ENCODE measurements at regions not wholly inside any gene's neighbourhood (a gene's known extent, or its start where the extent isn't known, plus 50 kb on each side); places are given as distances from the start of the nearest gene placed in this dataset.

- Mint-ChIP-seq H3K36me3 (ENCODE audit: low read depth, unreplicated experiment) (no peaks in the 10 kb centered on the region), H3K9me3 (ENCODE audit: unreplicated experiment) (no peaks in the 10 kb centered on the region), H3K27me3 (ENCODE audit: unreplicated experiment) (no peaks in the 10 kb centered on the region), H3K27ac (ENCODE audit: unreplicated experiment) (no peak overlapping the region), H3K4me1 (ENCODE audit: unreplicated experiment) (peaks cover 15% of the 10 kb centered on the region), H3K4me3 (ENCODE audit: unreplicated experiment) (no peak overlapping the region)
- no peak for DNase-seq (ENCODE audit: low spot score)
- TF ChIP-seq, protein P1, sequence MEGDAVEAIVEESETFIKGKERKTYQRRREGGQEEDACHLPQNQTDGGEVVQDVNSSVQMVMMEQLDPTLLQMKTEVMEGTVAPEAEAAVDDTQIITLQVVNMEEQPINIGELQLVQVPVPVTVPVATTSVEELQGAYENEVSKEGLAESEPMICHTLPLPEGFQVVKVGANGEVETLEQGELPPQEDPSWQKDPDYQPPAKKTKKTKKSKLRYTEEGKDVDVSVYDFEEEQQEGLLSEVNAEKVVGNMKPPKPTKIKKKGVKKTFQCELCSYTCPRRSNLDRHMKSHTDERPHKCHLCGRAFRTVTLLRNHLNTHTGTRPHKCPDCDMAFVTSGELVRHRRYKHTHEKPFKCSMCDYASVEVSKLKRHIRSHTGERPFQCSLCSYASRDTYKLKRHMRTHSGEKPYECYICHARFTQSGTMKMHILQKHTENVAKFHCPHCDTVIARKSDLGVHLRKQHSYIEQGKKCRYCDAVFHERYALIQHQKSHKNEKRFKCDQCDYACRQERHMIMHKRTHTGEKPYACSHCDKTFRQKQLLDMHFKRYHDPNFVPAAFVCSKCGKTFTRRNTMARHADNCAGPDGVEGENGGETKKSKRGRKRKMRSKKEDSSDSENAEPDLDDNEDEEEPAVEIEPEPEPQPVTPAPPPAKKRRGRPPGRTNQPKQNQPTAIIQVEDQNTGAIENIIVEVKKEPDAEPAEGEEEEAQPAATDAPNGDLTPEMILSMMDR (IDR thresholded peaks at IDR 0.05; ENCODE audit: unreplicated experiment): no peak
These were observed 58.2 kb downstream of the GADD45G start for GRCh38 chr9:89662718-89663613.

DNA sequence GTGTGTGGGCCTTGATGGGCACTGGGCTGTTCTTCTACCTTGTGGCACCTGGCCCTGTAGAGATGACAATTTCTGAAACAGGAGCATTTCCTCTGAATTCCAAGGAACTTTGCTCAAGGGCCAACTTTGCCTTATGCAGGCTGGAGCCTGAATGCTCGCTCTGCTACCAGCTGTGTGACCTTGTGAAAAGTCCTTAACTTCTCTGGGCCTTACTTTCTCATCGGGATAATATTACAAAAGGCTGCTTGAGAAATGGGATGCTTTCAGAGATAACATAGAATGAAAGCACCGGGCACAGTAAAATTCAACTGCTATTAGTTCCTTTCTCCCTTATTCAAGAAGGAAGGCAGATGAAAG is 58.8 kb downstream of the GADD45G start:
- Mint-ChIP-seq H3K4me1 (ENCODE audit: unreplicated experiment) (peaks cover 15% of the 10 kb centered on the region), H3K36me3 (ENCODE audit: low read depth, unreplicated experiment) (no peaks in the 10 kb centered on the region), H3K4me3 (ENCODE audit: unreplicated experiment) (no peak overlapping the region), H3K27ac (ENCODE audit: unreplicated experiment) (no peak overlapping the region), H3K9me3 (ENCODE audit: unreplicated experiment) (no peaks in the 10 kb centered on the region), H3K27me3 (ENCODE audit: unreplicated experiment) (peaks cover 1% of the 10 kb centered on the region)
- TF ChIP-seq, protein P1 (IDR thresholded peaks at IDR 0.05; ENCODE audit: unreplicated experiment): no peak
- DNase-seq (ENCODE audit: low spot score): no peak

- H3K9me3 Mint-ChIP-seq (ENCODE audit: unreplicated experiment): no peaks in the 10 kb centered on the region
- no peak for DNase-seq (ENCODE audit: low spot score)
- TF ChIP-seq, protein P1 (IDR thresholded peaks at IDR 0.05; ENCODE audit: unreplicated experiment): no peak
- H3K27ac Mint-ChIP-seq (ENCODE audit: unreplicated experiment): no peak overlapping the region
- no peak overlapping the region for H3K4me3 Mint-ChIP-seq (ENCODE audit: unreplicated experiment)
- H3K27me3 Mint-ChIP-seq (ENCODE audit: unreplicated experiment): peaks cover 3% of the 10 kb centered on the region
- no peaks in the 10 kb centered on the region for H3K36me3 Mint-ChIP-seq (ENCODE audit: low read depth, unreplicated experiment)
- peaks cover 15% of the 10 kb centered on the region for H3K4me1 Mint-ChIP-seq (ENCODE audit: unreplicated experiment)
These were observed 59.2 kb downstream of the GADD45G start for GRCh38 chr9:89664010-89664409.

GRCh38 chr9:89664896-89665329 is 60.1 kb downstream of the GADD45G start:
- peaks cover 15% of the 10 kb centered on the region for H3K4me1 Mint-ChIP-seq (ENCODE audit: unreplicated experiment)
- no peak overlapping the region for H3K27ac Mint-ChIP-seq (ENCODE audit: unreplicated experiment)
- no peak for DNase-seq (ENCODE audit: low spot score)
- no peaks in the 10 kb centered on the region for H3K9me3 Mint-ChIP-seq (ENCODE audit: unreplicated experiment)
- no peak overlapping the region for H3K4me3 Mint-ChIP-seq (ENCODE audit: unreplicated experiment)
- peaks cover 3% of the 10 kb centered on the region for H3K27me3 Mint-ChIP-seq (ENCODE audit: unreplicated experiment)
- H3K36me3 Mint-ChIP-seq (ENCODE audit: low read depth, unreplicated experiment): no peaks in the 10 kb centered on the region
- TF ChIP-seq, protein P1 (IDR thresholded peaks at IDR 0.05; ENCODE audit: unreplicated experiment): no peak

DNA sequence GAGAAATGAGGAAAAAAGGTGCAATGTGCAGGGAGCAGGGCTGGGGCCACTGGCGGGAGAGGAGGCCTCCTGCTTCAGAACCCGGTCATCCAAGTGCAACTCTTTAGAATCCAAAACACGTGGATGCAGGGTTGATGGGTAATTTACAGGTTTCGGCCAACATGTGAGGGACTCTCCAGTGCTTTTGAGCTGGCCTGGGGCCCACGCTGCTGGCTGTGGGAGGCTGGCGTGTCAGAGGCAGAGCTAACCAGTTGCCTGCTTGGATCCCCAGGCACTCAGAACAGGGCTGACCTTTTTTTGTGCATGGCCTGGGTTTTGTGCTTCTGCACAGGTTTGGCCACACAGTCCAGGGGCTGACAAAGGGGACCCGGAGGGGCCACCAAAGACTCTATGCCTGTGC is 61.6 kb downstream of the GADD45G start:
- H3K4me3 Mint-ChIP-seq (ENCODE audit: unreplicated experiment): no peak overlapping the region
- TF ChIP-seq, protein P1 (IDR thresholded peaks at IDR 0.05; ENCODE audit: unreplicated experiment): no peak
- DNase-seq (ENCODE audit: low spot score): no peak
- H3K9me3 Mint-ChIP-seq (ENCODE audit: unreplicated experiment): no peaks in the 10 kb centered on the region
- peaks cover 3% of the 10 kb centered on the region for H3K27me3 Mint-ChIP-seq (ENCODE audit: unreplicated experiment)
- no peak overlapping the region for H3K27ac Mint-ChIP-seq (ENCODE audit: unreplicated experiment)
- peaks cover 3% of the 10 kb centered on the region for H3K36me3 Mint-ChIP-seq (ENCODE audit: low read depth, unreplicated experiment)
- peaks cover 15% of the 10 kb centered on the region for H3K4me1 Mint-ChIP-seq (ENCODE audit: unreplicated experiment)

All from endothelial cell (in vitro differentiated cells).